ENCODE measurements at regions not wholly inside any gene's neighbourhood (a gene's known extent, or its start where the extent isn't known, plus 50 kb on each side); places are given as distances from the start of the nearest gene placed in this dataset.

DNA sequence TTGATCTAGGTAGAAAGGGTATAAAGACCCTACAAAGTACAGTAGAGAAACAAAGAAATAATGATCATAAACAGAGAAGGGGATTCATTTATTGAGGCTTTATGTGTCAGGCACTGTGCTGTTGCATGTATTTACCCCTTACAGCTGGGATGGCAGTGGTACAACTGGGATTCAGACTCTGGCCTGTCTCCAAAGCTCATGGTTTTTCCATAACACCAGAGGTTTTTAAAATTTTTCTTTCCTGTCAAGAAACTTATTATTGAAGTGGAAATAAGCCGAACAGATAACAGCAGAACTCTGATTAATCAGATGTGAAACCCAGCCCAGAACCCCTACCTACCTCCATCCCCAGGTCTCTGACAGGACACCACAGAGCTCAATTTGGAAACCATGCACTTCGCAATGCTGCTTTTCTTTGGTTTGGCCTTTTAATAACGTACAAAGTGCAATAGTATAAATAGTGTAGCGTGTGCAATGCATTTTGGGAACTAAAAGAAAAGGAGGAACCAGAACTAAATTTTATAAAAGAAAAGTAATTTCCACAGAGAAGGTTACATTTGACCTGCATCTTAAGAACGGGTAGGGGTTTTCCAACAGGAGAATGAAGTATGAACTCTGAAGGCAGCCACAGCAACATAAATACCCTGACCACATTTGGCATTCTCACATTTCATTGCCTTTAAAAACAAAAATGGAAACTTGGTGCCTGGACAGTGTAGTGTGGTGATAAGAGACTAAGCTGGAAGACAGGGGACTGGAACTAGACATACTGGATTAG is 92.0 kb upstream of the S1PR1 start:
- POLR2A ChIA-PET (ENCODE audit: unreplicated experiment) = no interaction called here
- DNase-seq = no peak
- TF ChIP-seq, protein P1, sequence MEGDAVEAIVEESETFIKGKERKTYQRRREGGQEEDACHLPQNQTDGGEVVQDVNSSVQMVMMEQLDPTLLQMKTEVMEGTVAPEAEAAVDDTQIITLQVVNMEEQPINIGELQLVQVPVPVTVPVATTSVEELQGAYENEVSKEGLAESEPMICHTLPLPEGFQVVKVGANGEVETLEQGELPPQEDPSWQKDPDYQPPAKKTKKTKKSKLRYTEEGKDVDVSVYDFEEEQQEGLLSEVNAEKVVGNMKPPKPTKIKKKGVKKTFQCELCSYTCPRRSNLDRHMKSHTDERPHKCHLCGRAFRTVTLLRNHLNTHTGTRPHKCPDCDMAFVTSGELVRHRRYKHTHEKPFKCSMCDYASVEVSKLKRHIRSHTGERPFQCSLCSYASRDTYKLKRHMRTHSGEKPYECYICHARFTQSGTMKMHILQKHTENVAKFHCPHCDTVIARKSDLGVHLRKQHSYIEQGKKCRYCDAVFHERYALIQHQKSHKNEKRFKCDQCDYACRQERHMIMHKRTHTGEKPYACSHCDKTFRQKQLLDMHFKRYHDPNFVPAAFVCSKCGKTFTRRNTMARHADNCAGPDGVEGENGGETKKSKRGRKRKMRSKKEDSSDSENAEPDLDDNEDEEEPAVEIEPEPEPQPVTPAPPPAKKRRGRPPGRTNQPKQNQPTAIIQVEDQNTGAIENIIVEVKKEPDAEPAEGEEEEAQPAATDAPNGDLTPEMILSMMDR (conservative IDR thresholded peaks at IDR 0.05) = no peak
- peaks cover under 1% of the 10 kb centered on the region; the same call in 1 of the 2 replicates for H3K4me1 ChIP-seq (replicated peaks; ENCODE audit: insufficient read depth)
- no TSS peak for BruUV-seq (replicated peaks)
- no peak overlapping the region for H3K4me3 ChIP-seq
- intact Hi-C loops (cut with micrococcal nuclease; ENCODE audit: unreplicated experiment) = loop anchor here (10.0 kb wide), 1 partner anchor 120 kb away; the partner anchor contains the start of gene DPH5
- no peaks in the 10 kb centered on the region for H3K27me3 ChIP-seq (ENCODE audit: insufficient read depth, low read depth)
- H4K20me1 ChIP-seq (ENCODE audit: insufficient read depth) = no peaks in the 10 kb centered on the region
- CTCF ChIA-PET = no interaction called here
- H3K27ac ChIP-seq = no peak overlapping the region
- H2AFZ ChIP-seq = no peak overlapping the region; the same call in 1 of the 2 replicates
- no peaks in the 10 kb centered on the region for H3K79me2 ChIP-seq (ENCODE audit: low read depth)
- no peaks in the 10 kb centered on the region for H3K9me2 ChIP-seq (ENCODE audit: insufficient read depth)
- H3K9me3 ChIP-seq (ENCODE audit: insufficient read depth, low read depth) = no peaks in the 10 kb centered on the region
- no peaks in the 10 kb centered on the region for H3F3A ChIP-seq (ENCODE audit: insufficient read depth, low read depth)
- no peaks in the 10 kb centered on the region for H3K36me3 ChIP-seq (ENCODE audit: low read depth)
- H3K4me2 ChIP-seq = no peak overlapping the region

DNA sequence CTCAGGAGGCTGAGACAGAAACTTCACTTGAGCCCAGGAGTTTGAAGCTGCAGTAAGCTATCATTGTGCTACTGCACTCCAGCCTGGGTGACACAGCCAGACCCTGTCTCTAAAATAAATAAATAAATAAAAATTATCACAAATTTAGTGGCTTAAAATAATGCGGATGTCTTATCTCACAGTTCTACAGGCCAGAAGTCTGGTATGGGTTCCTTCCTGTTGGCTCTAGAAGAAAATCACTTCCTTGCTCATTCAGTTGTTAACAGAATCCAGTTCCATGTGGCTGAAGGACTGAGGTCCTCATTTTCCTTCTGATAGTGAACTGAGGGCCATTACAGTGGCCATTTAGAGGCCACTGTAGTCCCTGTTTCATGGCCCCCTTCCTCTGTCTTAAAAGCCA is 94.6 kb upstream of the S1PR1 start:
- no peak for DNase-seq
- Histone ChIP-seq H3K27me3 (ENCODE audit: insufficient read depth, low read depth) (no peaks in the 10 kb centered on the region), H3K9me2 (ENCODE audit: insufficient read depth) (no peaks in the 10 kb centered on the region), H2AFZ (no peak overlapping the region), H4K20me1 (ENCODE audit: insufficient read depth) (no peaks in the 10 kb centered on the region), H3K4me3 (no peak overlapping the region), H3K79me2 (ENCODE audit: low read depth) (no peaks in the 10 kb centered on the region), H3K27ac (no peak overlapping the region), H3F3A (ENCODE audit: insufficient read depth, low read depth) (no peaks in the 10 kb centered on the region), H3K36me3 (ENCODE audit: low read depth) (no peaks in the 10 kb centered on the region), H3K9me3 (ENCODE audit: insufficient read depth, low read depth) (no peaks in the 10 kb centered on the region), H3K4me2 (no peak overlapping the region), H3K4me1 (replicated peaks; ENCODE audit: insufficient read depth) (no peaks in the 10 kb centered on the region)
- intact Hi-C loops (cut with micrococcal nuclease; ENCODE audit: unreplicated experiment) = loop anchor here (10.0 kb wide), 1 partner anchor 117 kb away; the partner anchor contains the start of gene DPH5
- BruUV-seq (replicated peaks) = no TSS peak
- CTCF ChIA-PET = no interaction called here
- no peak for TF ChIP-seq EZH2 (IDR thresholded peaks at IDR 0.05; ENCODE audit: low read depth)
- TF ChIP-seq, protein P1 (conservative IDR thresholded peaks at IDR 0.05) = no peak
- POLR2A ChIA-PET (ENCODE audit: unreplicated experiment) = no interaction called here

DNA sequence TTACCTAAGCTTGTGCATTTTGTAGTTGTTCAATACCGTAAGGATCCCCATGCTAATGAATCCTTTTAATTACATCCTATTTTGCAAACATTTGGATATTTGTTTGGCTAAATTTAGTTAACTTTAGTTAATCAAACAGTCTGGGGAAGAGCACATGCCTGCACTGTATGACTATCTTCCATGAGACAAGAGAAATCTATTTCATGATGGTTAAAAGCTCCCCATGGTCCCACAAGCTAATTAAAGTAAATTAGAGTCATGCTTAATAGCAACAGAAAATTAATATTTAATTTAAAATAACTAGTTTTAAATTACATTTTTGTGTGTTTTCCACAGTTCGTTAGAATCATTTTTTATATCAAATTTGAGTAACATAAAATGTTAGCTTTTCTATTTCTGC is 95.4 kb upstream of the S1PR1 start:
- no peak for TF ChIP-seq EZH2 (IDR thresholded peaks at IDR 0.05; ENCODE audit: low read depth)
- TF ChIP-seq, protein P1 (conservative IDR thresholded peaks at IDR 0.05) = no peak
- Histone ChIP-seq H3K4me3 (no peak overlapping the region), H3K4me1 (replicated peaks; ENCODE audit: insufficient read depth) (peaks cover 5% of the 10 kb centered on the region; the same call in 1 of the 2 replicates), H3K27me3 (ENCODE audit: insufficient read depth, low read depth) (no peaks in the 10 kb centered on the region), H3K4me2 (no peak overlapping the region), H2AFZ (no peak overlapping the region), H3K9me2 (ENCODE audit: insufficient read depth) (no peaks in the 10 kb centered on the region), H3K27ac (no peak overlapping the region), H3K9me3 (ENCODE audit: insufficient read depth, low read depth) (no peaks in the 10 kb centered on the region), H4K20me1 (ENCODE audit: insufficient read depth) (no peaks in the 10 kb centered on the region), H3K79me2 (ENCODE audit: low read depth) (no peaks in the 10 kb centered on the region), H3K36me3 (ENCODE audit: low read depth) (no peaks in the 10 kb centered on the region), H3F3A (ENCODE audit: insufficient read depth, low read depth) (no peaks in the 10 kb centered on the region)
- POLR2A ChIA-PET (ENCODE audit: unreplicated experiment) = no interaction called here
- intact Hi-C loops (cut with micrococcal nuclease; ENCODE audit: unreplicated experiment) = loop anchor here (10.0 kb wide), 1 partner anchor 117 kb away; the partner anchor contains the start of gene DPH5
- DNase-seq = no peak
- no TSS peak for BruUV-seq (replicated peaks)
- CTCF ChIA-PET = interaction anchor here (0.5 kb wide), 1 partner anchor 97 kb away, joined by 3 read pairs; no protein-coding TSS in a partner anchor
